ENCODE measurements at regions not wholly inside any gene's neighbourhood (a gene's known extent, or its start where the extent isn't known, plus 50 kb on each side); places are given as distances from the start of the nearest gene placed in this dataset.

- TF ChIP-seq POLR2A (IDR thresholded peaks at IDR 0.05), result no peak
- TF ChIP-seq CTCF (IDR thresholded peaks at IDR 0.05), result no peak
Observed at GRCh38 chr15:92533298-92533697, 122.3 kb downstream of the FAM174B start.

Measured in body of pancreas (tissue), 4 donors.